ENCODE measurements at regions not wholly inside any gene's neighbourhood (a gene's known extent, or its start where the extent isn't known, plus 50 kb on each side); places are given as distances from the start of the nearest gene placed in this dataset.

GRCh38 chr12:60437297-60437696, 841.5 kb downstream of the SLC16A7 start:
- no peaks in the 10 kb centered on the region for H3K27me3 Mint-ChIP-seq (ENCODE audit: low read depth)
- no peak overlapping the region for H3K27ac Mint-ChIP-seq
- ChIA-PET CTCF (no interaction called here), POLR2A (no interaction called here)
- no peaks in the 10 kb centered on the region; the same call in 1 of the 2 replicates for H3K36me3 Mint-ChIP-seq
- DNase-seq (ENCODE audit: low spot score) (no peak), ATAC-seq (no peak)
- H3K9me3 Mint-ChIP-seq = peaks cover 29% of the 10 kb centered on the region
- H3K4me3 Mint-ChIP-seq = no peak overlapping the region
- TF ChIP-seq ATF2 (CRISPR knock-in tag; IDR thresholded peaks at IDR 0.05; ENCODE audit: borderline replicate concordance, low read depth) = no peak
- TF ChIP-seq RORB (CRISPR knock-in tag; IDR thresholded peaks at IDR 0.05) = no peak
- no peak for TF ChIP-seq HMGA2 (CRISPR knock-in tag; IDR thresholded peaks at IDR 0.05)
- TF ChIP-seq MLX (CRISPR knock-in tag; IDR thresholded peaks at IDR 0.05) = no peak
- TF ChIP-seq ZNF423 (CRISPR knock-in tag; IDR thresholded peaks at IDR 0.05) = no peak
- H3K4me1 Mint-ChIP-seq = peaks cover 4% of the 10 kb centered on the region

GRCh38 chr12:60441577-60441976, 845.7 kb downstream of the SLC16A7 start:
- no peak for TF ChIP-seq FOXP4 (CRISPR knock-in tag; IDR thresholded peaks at IDR 0.05)
- no peak for TF ChIP-seq ZNF281 (CRISPR knock-in tag; IDR thresholded peaks at IDR 0.05)
- TF ChIP-seq MAX (CRISPR knock-in tag; IDR thresholded peaks at IDR 0.05) = no peak
- no peak overlapping the region for H3K27ac Mint-ChIP-seq
- ChIA-PET CTCF (no interaction called here), POLR2A (no interaction called here)
- DNase-seq (ENCODE audit: low spot score) (no peak), ATAC-seq (no peak)
- H3K27me3 Mint-ChIP-seq (ENCODE audit: low read depth) = no peaks in the 10 kb centered on the region
- peaks cover 47% of the 10 kb centered on the region for H3K9me3 Mint-ChIP-seq
- H3K36me3 Mint-ChIP-seq = peaks cover 2% of the 10 kb centered on the region; the same call in 1 of the 2 replicates
- no peak overlapping the region for H3K4me3 Mint-ChIP-seq
- peaks cover 3% of the 10 kb centered on the region; the same call in 1 of the 2 replicates for H3K4me1 Mint-ChIP-seq

- no peak overlapping the region for H3K27ac Mint-ChIP-seq
- no peak for ATAC-seq
- CTCF ChIA-PET = no interaction called here
- POLR2A ChIA-PET = no interaction called here
- no peaks in the 10 kb centered on the region for H3K36me3 Mint-ChIP-seq
- no peak overlapping the region for H3K4me3 Mint-ChIP-seq
- no peaks in the 10 kb centered on the region for H3K9me3 Mint-ChIP-seq
- no peaks in the 10 kb centered on the region for H3K4me1 Mint-ChIP-seq
- H3K27me3 Mint-ChIP-seq (ENCODE audit: low read depth) = no peaks in the 10 kb centered on the region
- TF ChIP-seq ZNF396 (CRISPR knock-in tag; IDR thresholded peaks at IDR 0.05; ENCODE audit: borderline replicate concordance) = no peak
- TF ChIP-seq RORB (CRISPR knock-in tag; IDR thresholded peaks at IDR 0.05) = no peak
- TF ChIP-seq USF2 (CRISPR knock-in tag; IDR thresholded peaks at IDR 0.05) = no peak
- no peak for TF ChIP-seq TEAD4 (CRISPR knock-in tag; IDR thresholded peaks at IDR 0.05)
- TF ChIP-seq CDX4 (CRISPR knock-in tag; IDR thresholded peaks at IDR 0.05; ENCODE audit: borderline replicate concordance) = no peak
- TF ChIP-seq OVOL2 (CRISPR knock-in tag; IDR thresholded peaks at IDR 0.05; ENCODE audit: borderline replicate concordance) = no peak
- TF ChIP-seq ZNF317 (CRISPR knock-in tag; IDR thresholded peaks at IDR 0.05; ENCODE audit: borderline replicate concordance, low read depth) = no peak
- no peak for TF ChIP-seq SMAD3 (CRISPR knock-in tag; IDR thresholded peaks at IDR 0.05; ENCODE audit: borderline replicate concordance)
- TF ChIP-seq ZNF281 (CRISPR knock-in tag; IDR thresholded peaks at IDR 0.05) = no peak
- no peak for DNase-seq (ENCODE audit: low spot score)
Measured at GRCh38 chr12:60451457-60451856, 855.6 kb downstream of the SLC16A7 start.
